Spleen (tissue), 7 donors: ENCODE measurements at regions not wholly inside any gene's neighbourhood (a gene's known extent, or its start where the extent isn't known, plus 50 kb on each side); places are given as distances from the start of the nearest gene placed in this dataset.

Experiments used
- POLR2A ChIP-seq, 3 donors: fragments of 450-650 bp; IDR thresholded peaks; one replicate each; pipeline ENCODE4 v1.5.1; 2017; ENCODE audit warnings: antibody characterized with exemption in 3 of 3, mild to moderate bottlenecking in 1 of 3
- TF ChIP-seq, protein P1 (sequence below), 11 experiments: fragments of 200-600 bp in 7 of 11; fragments of 450-650 bp in 4 of 11; sonication (generic) in 4 of 11; IDR thresholded peaks in 8 of 11; conservative IDR thresholded peaks in 3 of 11; 1 replicate in 7 of 11; 2 replicates in 4 of 11; pipeline versions ENCODE4 v1.4.0 to v1.8.0; 2016 to 2021; ENCODE audit warnings: antibody characterized with exemption in 11 of 11, inconsistent platforms in 4 of 11, mild to moderate bottlenecking in 1 of 11
- donor health status: DM: no; HTN: no; CAD: no; lungs with moderate emphysema.
- donor health status: DM: no; HTN: no; CAD: no.
- donor health status: DM: no; HTN: no; CAD: no.

DNA sequence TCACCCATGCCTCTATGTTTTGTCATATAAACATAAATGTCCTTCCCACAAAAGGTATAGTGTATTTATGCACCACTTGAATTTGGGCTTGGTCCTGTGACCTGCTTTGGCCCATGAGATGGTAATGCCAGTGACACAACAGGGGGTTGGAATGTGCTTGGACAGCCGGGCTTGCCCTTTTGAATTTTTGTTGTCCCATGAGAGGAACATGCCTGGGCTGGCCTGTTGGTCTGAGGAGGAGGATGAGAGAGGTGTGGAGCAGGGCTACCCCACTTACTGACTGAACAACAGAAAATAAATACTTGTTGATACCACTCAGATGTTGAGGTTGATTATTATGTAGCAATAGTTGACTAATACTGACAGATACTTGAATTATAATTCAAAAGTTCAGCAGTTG is 63.2 kb upstream of the TCF4 start:
- TF ChIP-seq POLR2A (IDR thresholded peaks at IDR 0.05): no peak
- TF ChIP-seq, protein P1, sequence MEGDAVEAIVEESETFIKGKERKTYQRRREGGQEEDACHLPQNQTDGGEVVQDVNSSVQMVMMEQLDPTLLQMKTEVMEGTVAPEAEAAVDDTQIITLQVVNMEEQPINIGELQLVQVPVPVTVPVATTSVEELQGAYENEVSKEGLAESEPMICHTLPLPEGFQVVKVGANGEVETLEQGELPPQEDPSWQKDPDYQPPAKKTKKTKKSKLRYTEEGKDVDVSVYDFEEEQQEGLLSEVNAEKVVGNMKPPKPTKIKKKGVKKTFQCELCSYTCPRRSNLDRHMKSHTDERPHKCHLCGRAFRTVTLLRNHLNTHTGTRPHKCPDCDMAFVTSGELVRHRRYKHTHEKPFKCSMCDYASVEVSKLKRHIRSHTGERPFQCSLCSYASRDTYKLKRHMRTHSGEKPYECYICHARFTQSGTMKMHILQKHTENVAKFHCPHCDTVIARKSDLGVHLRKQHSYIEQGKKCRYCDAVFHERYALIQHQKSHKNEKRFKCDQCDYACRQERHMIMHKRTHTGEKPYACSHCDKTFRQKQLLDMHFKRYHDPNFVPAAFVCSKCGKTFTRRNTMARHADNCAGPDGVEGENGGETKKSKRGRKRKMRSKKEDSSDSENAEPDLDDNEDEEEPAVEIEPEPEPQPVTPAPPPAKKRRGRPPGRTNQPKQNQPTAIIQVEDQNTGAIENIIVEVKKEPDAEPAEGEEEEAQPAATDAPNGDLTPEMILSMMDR (IDR thresholded peaks at IDR 0.05 in 8 of 11, conservative IDR thresholded peaks at IDR 0.05 in 3 of 11): no peak
